ENCODE measurements at regions not wholly inside any gene's neighbourhood (a gene's known extent, or its start where the extent isn't known, plus 50 kb on each side); places are given as distances from the start of the nearest gene placed in this dataset.

GRCh38 chr13:44171861-44172260 lies 201.8 kb upstream of the SERP2 start:
- no peak for TF ChIP-seq CTCF (IDR thresholded peaks at IDR 0.05)
- no peak for TF ChIP-seq POLR2A (IDR thresholded peaks at IDR 0.05)
- no peak for TF ChIP-seq POLR2AphosphoS5 (IDR thresholded peaks at IDR 0.05)
